Fibroblast of lung (primary cell): ENCODE measurements at regions not wholly inside any gene's neighbourhood (a gene's known extent, or its start where the extent isn't known, plus 50 kb on each side); places are given as distances from the start of the nearest gene placed in this dataset.

Experiments used
- DNase-seq, 2 donors: peaks; one replicate each; pipeline versions ENCODE4 v3.0.0 to v3.0.0-alpha.2; 2010; ENCODE audit warnings: low read depth in 2 of 2
- H2AFZ ChIP-seq: 2 replicates; pipeline ENCODE4 v1.5.1; 2012; ENCODE audit warnings: low read length, control low read depth, inconsistent platforms
- H3K27ac ChIP-seq: 2 replicates; pipeline ENCODE4 v1.5.1; 2011; ENCODE audit warnings: low read length, control low read depth; ENCODE audit not compliant: insufficient read depth
- H3K27me3 ChIP-seq: 2 replicates; pipeline ENCODE4 v1.5.1; 2011; ENCODE audit warnings: mild to moderate bottlenecking, low read length; ENCODE audit not compliant: control insufficient read depth, insufficient read depth
- H3K36me3 ChIP-seq: 2 replicates; pipeline ENCODE4 v1.5.1; 2011; ENCODE audit warnings: low read length; ENCODE audit not compliant: control insufficient read depth, insufficient read depth
- H3K4me1 ChIP-seq: 2 replicates; pipeline ENCODE4 v1.5.1; 2011; ENCODE audit warnings: low read length; ENCODE audit not compliant: control insufficient read depth, insufficient read depth; ENCODE audit errors: extremely low read depth
- H3K4me2 ChIP-seq: 2 replicates; pipeline ENCODE4 v1.5.1; 2011; ENCODE audit warnings: low read length, control low read depth; ENCODE audit not compliant: insufficient read depth; ENCODE audit errors: extremely low read depth
- H3K4me3 ChIP-seq, 4 experiments: fragments of 200-600 bp in 1 of 4; sonication (generic) in 1 of 4; replicated peaks in 1 of 4; 2 replicates each; pipeline ENCODE4 v1.5.1; 2011 to 2016; ENCODE audit warnings: low read length in 4 of 4, low read depth in 3 of 4, mild to moderate bottlenecking in 3 of 4, control low read depth in 2 of 4, inconsistent platforms in 1 of 4, mixed read lengths in 1 of 4; ENCODE audit not compliant: insufficient read depth in 1 of 4; ENCODE audit errors: control extremely low read depth in 1 of 4
- H3K79me2 ChIP-seq: 2 replicates; pipeline ENCODE4 v1.5.1; 2012; ENCODE audit warnings: mild to moderate bottlenecking, low read length, inconsistent platforms; ENCODE audit not compliant: control insufficient read depth, insufficient read depth
- H3K9ac ChIP-seq: 2 replicates; pipeline ENCODE4 v1.5.1; 2011; ENCODE audit warnings: mild to moderate bottlenecking, low read length, control low read depth; ENCODE audit not compliant: insufficient read depth
- H3K9me3 ChIP-seq: 2 replicates; pipeline ENCODE4 v1.5.1; 2012; ENCODE audit warnings: low read depth, low read length; ENCODE audit not compliant: control insufficient read depth, insufficient read depth
- H4K20me1 ChIP-seq: 2 replicates; pipeline ENCODE4 v1.5.1; 2011; ENCODE audit warnings: low read length; ENCODE audit not compliant: control insufficient read depth, insufficient read depth; ENCODE audit errors: extremely low read depth
- EZH2 ChIP-seq: IDR thresholded peaks from 2 replicates; pipeline ENCODE4 v1.5.1; 2012; ENCODE audit warnings: low read length, control low read depth, mild to moderate bottlenecking; ENCODE audit errors: missing control alignments
- TF ChIP-seq, protein P1 (sequence below), 2 donors: IDR thresholded peaks in 1 of 2; conservative IDR thresholded peaks in 1 of 2; 1 replicate in 1 of 2; 2 replicates in 1 of 2; pipeline ENCODE4 v1.5.1; 2011 to 2012; ENCODE audit warnings: low read length in 2 of 2, control low read depth in 1 of 2, inconsistent platforms in 1 of 2, low read depth in 1 of 2, mild to moderate bottlenecking in 1 of 2

DNA sequence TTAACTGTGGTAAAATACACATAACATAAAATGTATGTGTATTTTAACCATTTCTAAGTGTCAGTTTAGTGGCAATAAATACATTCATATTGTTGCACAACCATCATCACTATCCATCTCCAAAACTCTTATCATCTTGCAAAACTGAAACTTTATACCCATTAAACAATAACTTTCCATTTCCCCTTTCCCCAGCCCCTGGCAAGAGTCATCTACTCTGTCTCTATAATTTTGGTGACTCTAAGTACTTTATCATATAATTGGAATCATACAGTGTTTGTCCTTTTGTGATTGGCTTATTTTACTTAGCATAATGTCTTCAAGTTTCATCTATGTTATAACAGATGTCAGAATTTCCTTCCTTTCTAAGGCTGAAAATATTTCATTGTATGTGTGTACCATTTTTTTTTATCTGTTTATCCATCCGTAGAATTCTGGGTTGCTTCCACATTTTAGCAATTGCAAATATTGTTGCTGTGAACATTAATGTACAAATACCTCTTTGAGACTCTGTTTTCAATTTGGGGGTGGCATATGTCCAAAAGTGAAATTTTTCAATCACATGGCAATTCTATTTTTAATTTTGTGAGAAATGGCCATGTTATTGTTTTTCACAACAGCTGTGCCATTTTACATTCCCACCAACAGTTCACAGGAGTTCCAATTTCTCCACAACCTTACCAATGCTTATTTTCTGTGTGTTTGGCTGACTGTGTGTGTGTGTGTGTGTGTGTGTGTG lies 153.9 kb upstream of the GORAB start:
- no peaks in the 10 kb centered on the region for H3K9me3 ChIP-seq
- no peaks in the 10 kb centered on the region for H3K27me3 ChIP-seq
- TF ChIP-seq EZH2: no peak
- TF ChIP-seq, protein P1, sequence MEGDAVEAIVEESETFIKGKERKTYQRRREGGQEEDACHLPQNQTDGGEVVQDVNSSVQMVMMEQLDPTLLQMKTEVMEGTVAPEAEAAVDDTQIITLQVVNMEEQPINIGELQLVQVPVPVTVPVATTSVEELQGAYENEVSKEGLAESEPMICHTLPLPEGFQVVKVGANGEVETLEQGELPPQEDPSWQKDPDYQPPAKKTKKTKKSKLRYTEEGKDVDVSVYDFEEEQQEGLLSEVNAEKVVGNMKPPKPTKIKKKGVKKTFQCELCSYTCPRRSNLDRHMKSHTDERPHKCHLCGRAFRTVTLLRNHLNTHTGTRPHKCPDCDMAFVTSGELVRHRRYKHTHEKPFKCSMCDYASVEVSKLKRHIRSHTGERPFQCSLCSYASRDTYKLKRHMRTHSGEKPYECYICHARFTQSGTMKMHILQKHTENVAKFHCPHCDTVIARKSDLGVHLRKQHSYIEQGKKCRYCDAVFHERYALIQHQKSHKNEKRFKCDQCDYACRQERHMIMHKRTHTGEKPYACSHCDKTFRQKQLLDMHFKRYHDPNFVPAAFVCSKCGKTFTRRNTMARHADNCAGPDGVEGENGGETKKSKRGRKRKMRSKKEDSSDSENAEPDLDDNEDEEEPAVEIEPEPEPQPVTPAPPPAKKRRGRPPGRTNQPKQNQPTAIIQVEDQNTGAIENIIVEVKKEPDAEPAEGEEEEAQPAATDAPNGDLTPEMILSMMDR (conservative IDR thresholded peaks at IDR 0.05 in 1 of 2, IDR thresholded peaks at IDR 0.05 in 1 of 2; ENCODE audit: low read depth in 1 of 2, low read length in 2 of 2): no peak
- no peaks in the 10 kb centered on the region for H4K20me1 ChIP-seq
- H2AFZ ChIP-seq: no peak overlapping the region
- H3K9ac ChIP-seq: no peak overlapping the region
- H3K27ac ChIP-seq: no peak overlapping the region
- no peaks in the 10 kb centered on the region for H3K79me2 ChIP-seq
- H3K36me3 ChIP-seq: no peaks in the 10 kb centered on the region
- DNase-seq: peak in 1 of 2 donors; percentile 38
- no peak overlapping the region for H3K4me2 ChIP-seq
- H3K4me3 ChIP-seq: no peak overlapping the region
- peaks cover 7% of the 10 kb centered on the region for H3K4me1 ChIP-seq

DNA sequence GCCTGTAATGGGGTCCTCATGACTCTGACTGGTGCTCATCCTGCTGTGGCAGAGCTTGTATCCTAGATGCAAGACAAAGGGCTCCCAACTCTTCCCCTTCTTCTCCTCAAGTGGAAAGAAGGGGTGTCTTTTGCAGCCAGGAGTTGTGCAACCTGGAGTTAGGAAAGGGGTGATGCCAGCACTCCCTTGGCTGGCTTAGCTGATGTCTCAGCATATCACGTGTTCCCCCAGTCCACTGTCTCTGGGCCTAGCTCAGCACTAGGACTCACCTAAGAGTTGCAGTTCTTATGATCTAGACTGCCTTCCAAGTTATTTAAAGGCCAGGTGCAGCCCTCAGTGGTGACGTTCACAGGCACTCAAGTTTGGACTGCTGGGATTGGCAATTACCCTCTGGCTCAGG lies 146.2 kb upstream of the GORAB start:
- TF ChIP-seq, protein P1 (conservative IDR thresholded peaks at IDR 0.05 in 1 of 2, IDR thresholded peaks at IDR 0.05 in 1 of 2; ENCODE audit: low read depth in 1 of 2, low read length in 2 of 2): no peak
- no peak for TF ChIP-seq EZH2
- no peaks in the 10 kb centered on the region for H4K20me1 ChIP-seq

DNA sequence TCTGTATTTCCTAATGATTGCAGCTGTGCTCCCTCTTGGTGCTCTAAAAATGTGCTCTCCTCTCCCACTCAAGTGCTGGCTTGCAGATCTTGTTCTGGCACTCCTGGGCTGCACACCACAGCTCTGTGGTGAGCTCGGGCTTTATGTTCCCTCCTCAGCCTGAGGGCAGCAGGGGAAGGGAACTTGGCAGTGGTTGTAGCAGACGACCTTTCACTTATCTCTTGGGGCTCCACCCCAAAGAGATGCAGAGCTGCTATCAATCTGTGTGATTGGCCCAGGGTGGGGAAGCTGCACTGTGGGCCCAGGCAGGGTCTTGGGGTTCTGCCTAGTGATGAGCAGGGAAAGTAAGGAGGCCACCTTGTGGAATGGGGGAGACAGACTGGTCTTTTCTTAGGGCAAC lies 143.5 kb upstream of the GORAB start:
- Histone ChIP-seq H3K27me3 (no peaks in the 10 kb centered on the region), H2AFZ (no peak overlapping the region), H3K4me1 (no peaks in the 10 kb centered on the region), H3K9me3 (no peaks in the 10 kb centered on the region), H3K27ac (no peak overlapping the region), H4K20me1 (no peaks in the 10 kb centered on the region), H3K4me2 (no peak overlapping the region), H3K36me3 (no peaks in the 10 kb centered on the region), H3K79me2 (no peaks in the 10 kb centered on the region), H3K4me3 (no peak overlapping the region), H3K9ac (no peak overlapping the region)
- TF ChIP-seq, protein P1 (conservative IDR thresholded peaks at IDR 0.05 in 1 of 2, IDR thresholded peaks at IDR 0.05 in 1 of 2; ENCODE audit: low read depth in 1 of 2, low read length in 2 of 2): no peak
- TF ChIP-seq EZH2: no peak
- no peak for DNase-seq

More for the DNA sequence above, 146.2 kb upstream of the GORAB start:
- Histone ChIP-seq H3K4me2 (no peak overlapping the region), H3K79me2 (no peaks in the 10 kb centered on the region), H3K4me1 (no peaks in the 10 kb centered on the region), H3K27me3 (no peaks in the 10 kb centered on the region), H3K9ac (no peak overlapping the region), H3K4me3 (no peak overlapping the region), H3K9me3 (no peaks in the 10 kb centered on the region), H3K27ac (no peak overlapping the region), H2AFZ (no peak overlapping the region), H3K36me3 (no peaks in the 10 kb centered on the region)
- no peak for DNase-seq
